ENCODE measurements at regions not wholly inside any gene's neighbourhood (a gene's known extent, or its start where the extent isn't known, plus 50 kb on each side); places are given as distances from the start of the nearest gene placed in this dataset.

- no peak for TF ChIP-seq CTCF (IDR thresholded peaks at IDR 0.05)
Observed at GRCh38 chr4:127403471-127404084, 229.2 kb upstream of the INTU start.

- TF ChIP-seq CTCF (IDR thresholded peaks at IDR 0.05): no peak
Observed at GRCh38 chr4:127406187-127406586, 226.6 kb upstream of the INTU start.

GRCh38 chr4:127410201-127410600 lies 222.6 kb upstream of the INTU start:
- no peak for TF ChIP-seq CTCF (IDR thresholded peaks at IDR 0.05)

GRCh38 chr4:127410644-127411043 lies 222.1 kb upstream of the INTU start:
- TF ChIP-seq CTCF (IDR thresholded peaks at IDR 0.05): no peak

- TF ChIP-seq CTCF (IDR thresholded peaks at IDR 0.05): no peak
Observed at GRCh38 chr4:127414951-127415606, 217.7 kb upstream of the INTU start.

- TF ChIP-seq CTCF (IDR thresholded peaks at IDR 0.05): no peak
Observed at GRCh38 chr4:127416115-127416514, 216.6 kb upstream of the INTU start.

- no peak for TF ChIP-seq CTCF (IDR thresholded peaks at IDR 0.05)
Observed at GRCh38 chr4:127417885-127418535, 214.7 kb upstream of the INTU start.
